ENCODE measurements at regions not wholly inside any gene's neighbourhood (a gene's known extent, or its start where the extent isn't known, plus 50 kb on each side); places are given as distances from the start of the nearest gene placed in this dataset.

- TF ChIP-seq, protein P1, sequence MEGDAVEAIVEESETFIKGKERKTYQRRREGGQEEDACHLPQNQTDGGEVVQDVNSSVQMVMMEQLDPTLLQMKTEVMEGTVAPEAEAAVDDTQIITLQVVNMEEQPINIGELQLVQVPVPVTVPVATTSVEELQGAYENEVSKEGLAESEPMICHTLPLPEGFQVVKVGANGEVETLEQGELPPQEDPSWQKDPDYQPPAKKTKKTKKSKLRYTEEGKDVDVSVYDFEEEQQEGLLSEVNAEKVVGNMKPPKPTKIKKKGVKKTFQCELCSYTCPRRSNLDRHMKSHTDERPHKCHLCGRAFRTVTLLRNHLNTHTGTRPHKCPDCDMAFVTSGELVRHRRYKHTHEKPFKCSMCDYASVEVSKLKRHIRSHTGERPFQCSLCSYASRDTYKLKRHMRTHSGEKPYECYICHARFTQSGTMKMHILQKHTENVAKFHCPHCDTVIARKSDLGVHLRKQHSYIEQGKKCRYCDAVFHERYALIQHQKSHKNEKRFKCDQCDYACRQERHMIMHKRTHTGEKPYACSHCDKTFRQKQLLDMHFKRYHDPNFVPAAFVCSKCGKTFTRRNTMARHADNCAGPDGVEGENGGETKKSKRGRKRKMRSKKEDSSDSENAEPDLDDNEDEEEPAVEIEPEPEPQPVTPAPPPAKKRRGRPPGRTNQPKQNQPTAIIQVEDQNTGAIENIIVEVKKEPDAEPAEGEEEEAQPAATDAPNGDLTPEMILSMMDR (CRISPR knock-in tag; IDR thresholded peaks at IDR 0.05): no peak
- TF ChIP-seq MBD4 (IDR thresholded peaks at IDR 0.05; ENCODE audit: borderline replicate concordance, low read length): no peak
Measured at GRCh38 chr4:57679969-57680368, 569.8 kb upstream of the IGFBP7 start.

All from HepG2 (cell line).